ENCODE measurements at regions not wholly inside any gene's neighbourhood (a gene's known extent, or its start where the extent isn't known, plus 50 kb on each side); places are given as distances from the start of the nearest gene placed in this dataset.

GRCh38 chr20:56815796-56816195 is 186.7 kb downstream of the TFAP2C start:
- TF ChIP-seq CTCF (IDR thresholded peaks at IDR 0.05): no peak
- TF ChIP-seq ZFX (IDR thresholded peaks at IDR 0.05; ENCODE audit: borderline replicate concordance): no peak

Data from 22Rv1 (cell line).